ENCODE measurements at regions not wholly inside any gene's neighbourhood (a gene's known extent, or its start where the extent isn't known, plus 50 kb on each side); places are given as distances from the start of the nearest gene placed in this dataset.

DNA sequence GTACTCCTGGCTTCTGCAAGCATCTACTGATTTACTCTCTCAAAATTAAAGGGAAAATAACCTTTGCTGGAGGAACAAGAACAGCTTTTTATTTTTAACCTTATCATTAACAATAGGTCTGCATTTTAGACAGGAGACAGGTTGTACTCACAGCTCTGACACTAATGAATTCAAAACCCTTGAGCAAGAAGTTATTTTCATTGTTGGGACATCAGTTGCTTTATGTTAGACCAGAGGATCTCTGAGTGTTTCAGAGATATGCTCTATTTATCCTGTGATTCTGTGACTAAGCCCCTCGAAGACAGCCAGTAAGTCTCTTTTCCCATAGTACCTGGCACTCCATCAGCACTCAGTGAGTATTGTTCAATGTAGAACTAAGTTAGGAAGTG lies 190.2 kb upstream of the PCSK5 start:
- no peak for TF ChIP-seq CTCF (IDR thresholded peaks at IDR 0.05; ENCODE audit: low read depth, low read length)
- TF ChIP-seq EZH2phosphoT487 (IDR thresholded peaks at IDR 0.05; ENCODE audit: low read depth), result no peak

Data from OCI-LY3 (cell line).